Lower lobe of right lung (tissue), 2 donors: ENCODE measurements at regions not wholly inside any gene's neighbourhood (a gene's known extent, or its start where the extent isn't known, plus 50 kb on each side); places are given as distances from the start of the nearest gene placed in this dataset.
"Not testable (repeated sequence)": the region's sequence is repeated elsewhere in the genome, so short reads cannot be mapped to it uniquely, and the experiment has no call there.

Experiments
- ATAC-seq, 2 donors: fragments of 200-7000 bp; cut with Tn5 transposase; one replicate each; pipeline ENCODE4 v1.9.1; 2020 to 2022; ENCODE audit warnings: mild to moderate bottlenecking in 2 of 2, moderate library complexity in 2 of 2
- DNase-seq: peaks from one replicate; pipeline ENCODE4 v3.0.0-alpha.2; 2020
- H3K27ac ChIP-seq: fragments of 200-600 bp; one replicate; pipeline ENCODE4 v1.8.0; 2022
- H3K27me3 ChIP-seq: fragments of 200-600 bp; one replicate; pipeline ENCODE4 v1.8.0; 2022; ENCODE audit warnings: low read depth
- H3K36me3 ChIP-seq: fragments of 200-600 bp; one replicate; pipeline ENCODE4 v1.8.0; 2022; ENCODE audit warnings: mild to moderate bottlenecking
- H3K4me1 ChIP-seq: fragments of 200-600 bp; one replicate; pipeline ENCODE4 v1.8.0; 2022
- H3K4me3 ChIP-seq: fragments of 200-600 bp; one replicate; pipeline ENCODE4 v1.8.0; 2022; ENCODE audit warnings: mild to moderate bottlenecking
- H3K9me3 ChIP-seq: fragments of 200-600 bp; one replicate; pipeline ENCODE4 v1.8.0; 2022
- intact Hi-C: fragments of 100-400 bp; cut with DNase I; formaldehyde crosslinking; loops from one replicate; pipeline ENCODE4 v1.11.0; 2022
- TF ChIP-seq, protein P1 (sequence below): fragments of 200-600 bp; IDR thresholded peaks from one replicate; pipeline ENCODE4 v1.8.0; 2022; ENCODE audit warnings: antibody characterized with exemption, mild to moderate bottlenecking
- donor health status: DM: no; HTN: yes; CAD: no; lungs with severe emphysema.

DNA sequence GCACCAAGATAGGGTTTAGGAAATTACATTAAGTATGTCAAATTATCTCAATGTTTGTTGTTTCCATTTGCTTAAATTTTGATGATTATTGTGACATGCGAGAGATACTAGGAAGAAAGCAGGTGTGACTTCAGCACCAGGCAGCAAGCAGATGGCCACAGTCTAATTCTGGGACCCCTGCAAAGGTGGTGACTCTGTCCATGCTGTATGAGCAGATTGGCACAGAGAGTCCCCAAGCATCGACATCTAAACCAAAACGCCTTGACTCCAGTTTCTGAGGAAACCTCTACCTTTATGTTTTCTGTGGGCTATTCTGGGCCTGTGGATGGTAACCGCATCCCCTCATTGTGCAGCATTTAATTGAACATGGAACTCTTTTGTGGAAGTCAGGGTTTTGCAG, 670.1 kb upstream of the TMEM132C start:
- no peaks in the 10 kb centered on the region for H3K27me3 ChIP-seq
- TF ChIP-seq, protein P1, sequence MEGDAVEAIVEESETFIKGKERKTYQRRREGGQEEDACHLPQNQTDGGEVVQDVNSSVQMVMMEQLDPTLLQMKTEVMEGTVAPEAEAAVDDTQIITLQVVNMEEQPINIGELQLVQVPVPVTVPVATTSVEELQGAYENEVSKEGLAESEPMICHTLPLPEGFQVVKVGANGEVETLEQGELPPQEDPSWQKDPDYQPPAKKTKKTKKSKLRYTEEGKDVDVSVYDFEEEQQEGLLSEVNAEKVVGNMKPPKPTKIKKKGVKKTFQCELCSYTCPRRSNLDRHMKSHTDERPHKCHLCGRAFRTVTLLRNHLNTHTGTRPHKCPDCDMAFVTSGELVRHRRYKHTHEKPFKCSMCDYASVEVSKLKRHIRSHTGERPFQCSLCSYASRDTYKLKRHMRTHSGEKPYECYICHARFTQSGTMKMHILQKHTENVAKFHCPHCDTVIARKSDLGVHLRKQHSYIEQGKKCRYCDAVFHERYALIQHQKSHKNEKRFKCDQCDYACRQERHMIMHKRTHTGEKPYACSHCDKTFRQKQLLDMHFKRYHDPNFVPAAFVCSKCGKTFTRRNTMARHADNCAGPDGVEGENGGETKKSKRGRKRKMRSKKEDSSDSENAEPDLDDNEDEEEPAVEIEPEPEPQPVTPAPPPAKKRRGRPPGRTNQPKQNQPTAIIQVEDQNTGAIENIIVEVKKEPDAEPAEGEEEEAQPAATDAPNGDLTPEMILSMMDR, result no peak
- intact Hi-C loops, result no loop called here

DNA sequence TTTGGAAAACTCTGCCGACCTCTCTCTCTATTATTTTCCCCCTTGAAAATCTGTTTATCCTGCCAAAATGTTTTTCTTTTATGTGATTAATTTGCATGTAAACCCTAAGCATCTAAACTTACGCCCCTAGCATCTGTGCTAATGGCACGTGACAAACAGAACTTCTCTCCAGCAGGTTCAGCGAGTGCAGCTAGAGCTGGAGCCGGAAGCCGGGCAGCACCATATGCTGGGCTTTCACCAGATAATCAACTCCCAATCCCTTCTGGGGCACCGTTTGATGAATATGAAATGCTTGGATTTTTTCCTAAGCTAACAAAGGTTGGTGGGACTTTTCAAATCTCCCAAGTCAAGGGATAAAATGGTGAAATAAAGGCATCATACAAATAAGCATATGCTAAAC, 667.5 kb upstream of the TMEM132C start:
- H3K4me3 ChIP-seq, result no peak overlapping the region
- H3K27me3 ChIP-seq, result no peaks in the 10 kb centered on the region
- no peak overlapping the region for H3K27ac ChIP-seq
- DNase-seq, result no peak
- intact Hi-C loops, result no loop called here
- ATAC-seq, result no peak
- TF ChIP-seq, protein P1, result no peak
- no peaks in the 10 kb centered on the region for H3K4me1 ChIP-seq
- no peaks in the 10 kb centered on the region for H3K36me3 ChIP-seq
- no peaks in the 10 kb centered on the region for H3K9me3 ChIP-seq

More for the DNA sequence above, 670.1 kb upstream of the TMEM132C start:
- Histone ChIP-seq H3K9me3 (no peaks in the 10 kb centered on the region), H3K4me3 (no peak overlapping the region), H3K4me1 (no peaks in the 10 kb centered on the region), H3K36me3 (no peaks in the 10 kb centered on the region), H3K27ac (no peak overlapping the region)
- ATAC-seq, result no peak
- no peak for DNase-seq

DNA sequence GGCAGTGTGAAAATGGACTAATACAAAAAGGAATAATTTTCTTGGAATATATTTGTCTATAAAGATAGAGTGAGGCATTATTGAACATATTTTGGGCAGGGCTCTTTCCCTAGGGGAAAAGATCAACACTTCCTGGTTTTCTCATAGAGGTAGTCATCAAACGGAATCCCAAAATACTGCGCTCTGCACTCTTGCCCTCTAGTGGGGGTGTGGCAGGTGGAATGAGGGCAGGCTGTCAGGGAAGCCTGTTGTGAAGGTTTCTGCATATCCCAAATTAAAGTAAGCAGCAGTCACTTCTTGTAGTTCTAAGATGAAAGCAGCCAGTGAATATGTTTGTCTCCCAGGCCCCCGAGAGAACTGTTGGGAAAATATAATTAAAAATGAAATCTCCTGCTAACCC, 666.8 kb upstream of the TMEM132C start:
- no peaks in the 10 kb centered on the region for H3K27me3 ChIP-seq
- H3K27ac ChIP-seq, result no peak overlapping the region
- TF ChIP-seq, protein P1, result no peak
- H3K4me3 ChIP-seq, result no peak overlapping the region
- intact Hi-C loops, result no loop called here
- H3K36me3 ChIP-seq, result no peaks in the 10 kb centered on the region
- ATAC-seq (no peak), DNase-seq (no peak)
- no peaks in the 10 kb centered on the region for H3K4me1 ChIP-seq
- no peaks in the 10 kb centered on the region for H3K9me3 ChIP-seq

DNA sequence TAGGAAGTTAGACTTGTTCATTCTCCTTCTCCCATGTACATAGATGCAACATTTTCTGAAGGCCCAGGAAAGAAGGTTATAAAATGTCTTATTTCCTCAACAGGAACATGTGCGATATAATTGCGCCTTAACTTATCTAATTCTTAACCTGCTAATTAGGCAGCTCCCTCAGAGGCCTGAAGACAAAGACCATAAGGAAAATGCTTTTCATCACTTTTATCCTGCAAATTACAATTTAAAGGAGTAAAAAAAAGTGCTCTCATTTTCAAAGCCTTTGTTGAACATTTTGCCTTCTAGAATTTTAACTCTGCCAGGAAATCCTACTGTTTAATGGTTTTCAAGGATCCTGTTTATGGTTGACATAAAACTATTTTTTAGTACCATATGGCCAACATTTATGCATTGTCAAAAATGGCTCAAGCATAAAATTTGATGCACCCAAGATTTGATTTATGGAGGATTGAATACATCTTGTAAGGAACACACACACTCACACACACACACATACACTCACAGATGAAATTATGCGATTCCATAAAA, 660.4 kb upstream of the TMEM132C start:
- no peak overlapping the region for H3K4me3 ChIP-seq

DNA sequence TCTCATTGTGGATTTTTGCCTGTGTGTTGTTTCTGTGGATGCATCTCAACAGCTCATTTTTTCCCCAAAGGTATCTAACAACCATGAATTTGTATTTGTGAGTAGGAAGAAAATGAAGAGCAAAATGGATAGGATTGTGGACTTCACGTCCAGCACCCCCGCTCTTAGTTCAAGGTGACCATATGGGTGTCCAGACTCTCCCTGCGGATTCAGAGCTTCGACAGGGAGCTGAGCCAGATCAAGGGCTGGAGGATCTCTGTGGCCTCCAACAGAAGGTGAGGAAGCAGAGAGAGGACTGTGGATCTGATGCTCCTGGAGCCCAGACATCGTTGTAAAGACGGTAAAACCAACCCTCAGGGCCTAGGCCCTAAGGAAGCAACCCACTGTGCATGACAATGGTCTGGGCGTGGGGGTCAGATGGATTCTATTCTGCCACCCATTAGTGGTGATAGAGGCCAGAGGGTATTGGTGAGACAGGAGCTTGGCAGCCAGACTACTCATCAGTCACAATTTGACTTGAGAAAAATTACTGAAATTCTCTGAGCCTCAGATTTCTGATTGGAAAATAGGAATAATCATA, 659.7 kb upstream of the TMEM132C start:
- intact Hi-C loops, result no loop called here
- Histone ChIP-seq H3K27ac (no peak overlapping the region), H3K4me3 (no peak overlapping the region), H3K36me3 (no peaks in the 10 kb centered on the region), H3K27me3 (no peaks in the 10 kb centered on the region), H3K4me1 (no peaks in the 10 kb centered on the region), H3K9me3 (no peaks in the 10 kb centered on the region)
- ATAC-seq (no peak), DNase-seq (no peak)
- TF ChIP-seq, protein P1, result no peak

More for the DNA sequence above, 660.4 kb upstream of the TMEM132C start:
- Histone ChIP-seq H3K27me3 (no peaks in the 10 kb centered on the region), H3K36me3 (no peaks in the 10 kb centered on the region), H3K4me1 (no peaks in the 10 kb centered on the region), H3K9me3 (no peaks in the 10 kb centered on the region), H3K27ac (no peak overlapping the region)
- intact Hi-C loops, result no loop called here
- TF ChIP-seq, protein P1, result no peak
- DNase-seq (no peak), ATAC-seq (no peak)

DNA sequence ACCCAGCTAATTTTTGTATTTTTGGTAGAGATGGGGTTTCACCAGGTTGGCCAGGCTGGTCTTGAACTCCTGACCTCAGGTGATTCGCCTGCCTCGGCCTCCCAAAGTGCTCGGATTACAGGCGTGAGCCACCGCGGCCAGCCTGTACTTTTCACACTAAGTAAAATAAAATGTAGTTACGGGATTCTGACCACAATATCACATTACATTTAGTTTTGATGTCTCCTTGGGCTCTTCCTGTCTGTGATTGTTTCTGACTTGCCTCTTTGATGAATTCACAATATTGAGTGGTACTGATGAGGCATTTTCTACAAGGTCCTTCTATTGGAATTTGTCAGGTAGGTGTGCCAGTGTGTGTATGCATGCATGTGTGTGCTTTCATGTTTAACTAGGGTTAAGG, 658.6 kb upstream of the TMEM132C start:
- H3K4me3 ChIP-seq, intact Hi-C loops, H3K9me3 ChIP-seq, H3K4me1 ChIP-seq, DNase-seq, H3K27me3 ChIP-seq, ATAC-seq, H3K27ac ChIP-seq, H3K36me3 ChIP-seq: not testable (repeated sequence)
